ENCODE measurements at regions not wholly inside any gene's neighbourhood (a gene's known extent, or its start where the extent isn't known, plus 50 kb on each side); places are given as distances from the start of the nearest gene placed in this dataset.

DNA sequence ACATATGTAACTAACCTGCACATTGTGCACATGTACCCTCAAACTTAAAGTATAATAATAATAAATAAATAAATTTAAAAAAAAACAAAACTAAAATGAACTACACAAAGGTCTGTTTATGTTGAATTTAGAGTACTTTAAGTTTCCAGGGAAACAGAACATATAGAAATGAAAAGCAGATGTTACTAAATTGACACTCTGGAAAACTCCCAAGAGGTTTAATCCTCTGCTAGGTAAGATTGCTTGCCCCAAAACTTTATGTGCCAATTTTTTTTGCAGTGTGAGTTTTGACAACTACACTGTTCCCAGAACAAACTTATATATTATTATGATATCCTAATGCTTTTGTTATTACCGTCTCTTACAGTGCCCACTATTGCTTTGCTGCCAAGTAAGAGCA lies 134.3 kb upstream of the MRPS30 start:
- TF ChIP-seq EP300 (IDR thresholded peaks at IDR 0.05; ENCODE audit: borderline replicate concordance) (no peak), EGR1 (IDR thresholded peaks at IDR 0.05) (no peak)
